ENCODE measurements at regions not wholly inside any gene's neighbourhood (a gene's known extent, or its start where the extent isn't known, plus 50 kb on each side); places are given as distances from the start of the nearest gene placed in this dataset.

GRCh38 chr6:24072038-24072746 is 53.8 kb upstream of the NRSN1 start:
- Histone ChIP-seq H3K36me3 (ENCODE audit: control insufficient read depth, insufficient read depth, low read length) (peaks cover 1% of the 10 kb centered on the region), H3K27me3 (ENCODE audit: control insufficient read depth, insufficient read depth, low read length) (no peaks in the 10 kb centered on the region), H3K4me3 (ENCODE audit: low read depth, low read length) (no peak overlapping the region)
- no peak for DNase-seq (ENCODE audit: low read depth)
- TF ChIP-seq CTCF (IDR thresholded peaks at IDR 0.05; ENCODE audit: insufficient read depth, low read length, poor library complexity, severe bottlenecking): no peak

- Histone ChIP-seq H3K4me3 (ENCODE audit: low read depth, low read length) (no peak overlapping the region), H3K36me3 (ENCODE audit: control insufficient read depth, insufficient read depth, low read length) (peaks cover 1% of the 10 kb centered on the region), H3K27me3 (ENCODE audit: control insufficient read depth, insufficient read depth, low read length) (no peaks in the 10 kb centered on the region)
- DNase-seq (ENCODE audit: low read depth): no peak
- no peak for TF ChIP-seq CTCF (IDR thresholded peaks at IDR 0.05; ENCODE audit: insufficient read depth, low read length, poor library complexity, severe bottlenecking)
Observed at GRCh38 chr6:24076011-24076410, 50.0 kb upstream of the NRSN1 start.

All from kidney epithelial cell (primary cell).